ENCODE measurements at regions not wholly inside any gene's neighbourhood (a gene's known extent, or its start where the extent isn't known, plus 50 kb on each side); places are given as distances from the start of the nearest gene placed in this dataset.
"Not testable (repeated sequence)": the region's sequence is repeated elsewhere in the genome, so short reads cannot be mapped to it uniquely, and the experiment has no call there.

DNA sequence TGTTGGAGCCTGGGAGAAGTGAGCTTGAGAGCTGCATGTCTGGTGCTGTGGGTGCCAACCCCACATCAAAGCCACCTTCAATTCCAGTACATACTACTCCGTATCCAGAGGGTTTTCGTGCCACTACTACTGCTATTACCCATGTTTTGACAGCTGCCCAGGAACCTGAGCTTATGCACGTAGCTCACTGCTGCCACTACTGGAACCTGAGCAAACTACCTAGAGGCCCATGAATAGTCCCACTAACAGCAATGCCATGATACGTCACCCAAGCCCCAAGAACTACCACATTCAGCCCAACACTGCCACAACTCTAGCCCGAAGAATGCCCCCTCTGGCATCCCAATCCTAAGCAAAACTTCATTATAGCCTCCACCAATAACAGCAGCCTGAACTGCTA, 215.2 kb upstream of the BCHE start:
- no peaks in the 10 kb centered on the region for H3K9me3 ChIP-seq (ENCODE audit: control insufficient read depth, insufficient read depth, low read length)
- H3K36me3 ChIP-seq (ENCODE audit: insufficient read depth, low read length), result no peaks in the 10 kb centered on the region
- no peaks in the 10 kb centered on the region for H3K4me1 ChIP-seq (ENCODE audit: insufficient read depth, low read length)
- H3K9ac ChIP-seq (ENCODE audit: low read depth, low read length), result no peak overlapping the region

DNA sequence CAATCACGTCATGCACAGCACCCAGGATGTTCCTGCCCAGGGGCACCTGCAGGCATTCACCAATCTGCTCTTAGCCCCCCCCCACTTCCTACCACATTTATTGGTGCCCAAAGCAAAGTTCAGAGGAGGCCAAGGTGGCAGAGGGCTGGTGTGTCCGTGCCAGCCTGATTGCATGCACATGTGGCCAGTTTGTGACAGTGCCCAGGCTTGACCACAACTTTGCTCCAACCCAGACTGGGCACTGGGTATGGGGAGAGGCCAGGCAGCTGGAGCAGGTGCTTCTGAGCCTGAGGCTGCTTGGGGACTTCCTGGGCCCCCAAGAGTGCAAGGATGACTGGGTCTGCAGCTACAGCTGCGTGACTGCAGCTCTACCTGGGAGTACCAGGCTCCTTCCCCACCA, 192.3 kb upstream of the BCHE start:
- Histone ChIP-seq H3K9me3 (ENCODE audit: control insufficient read depth, insufficient read depth, low read length) (no peaks in the 10 kb centered on the region; the same call in 1 of the 2 replicates), H3K9ac (ENCODE audit: low read depth, low read length) (no peak overlapping the region), H3K36me3 (ENCODE audit: insufficient read depth, low read length) (no peaks in the 10 kb centered on the region)

DNA sequence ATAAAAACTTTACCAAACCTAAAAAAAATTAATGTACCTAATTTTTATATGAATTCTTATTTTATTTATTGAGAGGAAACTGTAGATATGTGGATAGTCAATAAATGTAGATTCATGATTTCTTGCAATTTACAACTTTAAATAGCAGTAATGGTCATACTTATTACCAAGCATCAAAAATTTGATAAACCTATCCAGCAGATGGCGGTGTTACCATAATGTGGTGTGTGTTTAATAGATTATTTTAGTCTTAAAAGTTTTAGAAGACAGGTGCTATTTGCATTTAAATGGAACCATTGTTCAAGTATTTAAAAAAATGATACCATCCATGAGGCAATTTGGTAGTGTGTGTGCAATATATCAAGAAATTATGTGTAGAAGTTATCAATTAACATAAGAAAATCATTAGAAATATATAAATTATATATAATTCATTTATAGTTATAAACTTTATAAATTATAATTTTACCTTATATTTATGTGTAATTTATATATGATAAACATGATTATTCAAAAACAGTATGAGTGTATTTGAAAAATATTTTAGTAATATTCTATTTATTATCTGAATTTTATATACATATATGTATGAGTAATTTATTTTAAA, 176.0 kb upstream of the BCHE start:
- H3K9me3 ChIP-seq (ENCODE audit: control insufficient read depth, insufficient read depth, low read length), result no peaks in the 10 kb centered on the region
- H3K4me1 ChIP-seq (ENCODE audit: insufficient read depth, low read length), result no peaks in the 10 kb centered on the region
- H3K9ac ChIP-seq (ENCODE audit: low read depth, low read length), result no peak overlapping the region
- H3K36me3 ChIP-seq (ENCODE audit: insufficient read depth, low read length), result no peaks in the 10 kb centered on the region

More for the DNA sequence above, 192.3 kb upstream of the BCHE start:
- H3K4me1 ChIP-seq (ENCODE audit: insufficient read depth, low read length), result no peaks in the 10 kb centered on the region

DNA sequence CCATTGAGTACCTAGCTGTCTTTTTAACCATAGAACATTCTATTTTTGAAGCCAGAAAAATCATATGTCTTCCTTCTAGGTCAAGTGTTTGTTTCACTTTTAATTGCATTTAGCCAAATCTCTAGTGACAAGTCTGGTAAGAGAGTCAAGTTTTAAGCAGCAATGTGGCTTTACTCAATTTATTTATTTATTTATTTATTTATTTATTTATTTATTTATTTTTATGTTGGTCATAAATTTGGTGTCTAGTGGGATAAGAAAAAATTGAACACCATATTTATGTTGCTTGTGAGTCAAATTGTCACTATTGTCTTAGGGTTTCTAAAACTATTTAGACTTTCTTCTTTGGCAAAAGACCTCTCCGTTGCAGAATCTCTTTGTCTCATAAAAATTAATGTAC, 174.5 kb upstream of the BCHE start:
- H3K9ac ChIP-seq (ENCODE audit: low read depth, low read length), result no peak overlapping the region
- no peaks in the 10 kb centered on the region for H3K9me3 ChIP-seq (ENCODE audit: control insufficient read depth, insufficient read depth, low read length)
- H3K36me3 ChIP-seq (ENCODE audit: insufficient read depth, low read length), result no peaks in the 10 kb centered on the region
- no peaks in the 10 kb centered on the region for H3K4me1 ChIP-seq (ENCODE audit: insufficient read depth, low read length)

DNA sequence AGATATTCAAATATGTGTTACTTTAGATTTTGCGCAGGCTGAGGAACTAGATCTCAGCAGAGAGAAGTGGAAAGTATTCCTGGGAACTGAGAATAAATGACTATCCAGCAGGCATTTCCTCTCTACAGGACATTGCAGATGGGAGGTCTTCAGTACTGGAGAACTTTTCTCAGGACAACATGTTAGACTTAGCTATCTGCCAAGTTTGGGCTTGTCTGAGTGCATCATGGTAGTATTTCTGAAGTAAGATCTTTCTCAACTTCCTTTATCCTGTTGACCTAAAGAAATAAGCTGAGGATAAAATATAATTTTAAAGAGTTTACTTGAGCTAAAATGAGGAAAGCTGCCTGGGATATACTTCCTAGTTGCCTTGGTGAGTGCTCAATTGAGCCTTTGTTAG, 167.9 kb upstream of the BCHE start:
- Histone ChIP-seq H3K9ac (ENCODE audit: low read depth, low read length) (no peak overlapping the region), H3K36me3 (ENCODE audit: insufficient read depth, low read length) (no peaks in the 10 kb centered on the region), H3K4me1 (ENCODE audit: insufficient read depth, low read length) (no peaks in the 10 kb centered on the region), H3K9me3 (ENCODE audit: control insufficient read depth, insufficient read depth, low read length) (no peaks in the 10 kb centered on the region)

DNA sequence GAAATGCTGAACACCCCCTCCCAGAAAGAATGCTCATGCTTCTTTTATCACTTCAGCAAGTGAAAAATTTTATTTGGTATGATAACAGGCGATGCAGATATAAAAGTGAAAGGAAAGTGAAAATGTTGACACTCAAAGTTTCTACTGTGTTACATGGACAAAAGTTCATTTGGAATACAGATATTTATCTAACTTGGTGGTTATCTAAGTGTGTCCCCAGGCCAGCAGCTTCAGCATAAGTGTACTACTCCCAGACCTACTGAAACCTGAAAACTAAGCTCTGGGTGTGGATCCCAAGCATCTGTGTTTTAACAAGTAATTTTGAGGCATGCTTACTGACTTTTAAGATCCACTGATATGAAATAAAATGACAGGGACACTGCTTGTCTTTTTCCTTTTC, 157.1 kb upstream of the BCHE start:
- Histone ChIP-seq H3K4me1 (ENCODE audit: insufficient read depth, low read length) (no peaks in the 10 kb centered on the region), H3K9ac (ENCODE audit: low read depth, low read length) (no peak overlapping the region), H3K36me3 (ENCODE audit: insufficient read depth, low read length) (no peaks in the 10 kb centered on the region), H3K9me3 (ENCODE audit: control insufficient read depth, insufficient read depth, low read length) (no peaks in the 10 kb centered on the region)

DNA sequence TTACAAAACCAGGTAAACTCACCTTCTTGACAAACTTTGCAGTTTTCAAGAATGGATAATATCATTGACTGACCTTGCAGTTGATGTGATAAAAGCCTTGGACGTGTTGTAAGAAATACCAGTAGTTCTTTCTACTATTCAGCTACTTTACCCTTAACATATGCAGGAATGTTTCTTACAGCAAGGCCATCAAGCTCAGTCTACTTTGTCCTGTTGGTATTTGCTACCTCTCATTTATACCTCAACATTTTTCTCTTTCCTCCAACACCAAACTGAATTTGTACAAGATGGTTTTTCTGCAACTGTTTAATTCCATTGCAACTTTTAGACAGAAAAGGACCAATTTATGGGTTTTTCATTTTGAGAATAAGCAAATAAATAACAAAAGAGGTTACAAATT, 147.4 kb upstream of the BCHE start:
- Histone ChIP-seq H3K4me1 (ENCODE audit: insufficient read depth, low read length) (peaks cover 27% of the 10 kb centered on the region), H3K9ac (ENCODE audit: low read depth, low read length) (no peak overlapping the region), H3K36me3 (ENCODE audit: insufficient read depth, low read length) (no peaks in the 10 kb centered on the region), H3K9me3 (ENCODE audit: control insufficient read depth, insufficient read depth, low read length) (no peaks in the 10 kb centered on the region)

DNA sequence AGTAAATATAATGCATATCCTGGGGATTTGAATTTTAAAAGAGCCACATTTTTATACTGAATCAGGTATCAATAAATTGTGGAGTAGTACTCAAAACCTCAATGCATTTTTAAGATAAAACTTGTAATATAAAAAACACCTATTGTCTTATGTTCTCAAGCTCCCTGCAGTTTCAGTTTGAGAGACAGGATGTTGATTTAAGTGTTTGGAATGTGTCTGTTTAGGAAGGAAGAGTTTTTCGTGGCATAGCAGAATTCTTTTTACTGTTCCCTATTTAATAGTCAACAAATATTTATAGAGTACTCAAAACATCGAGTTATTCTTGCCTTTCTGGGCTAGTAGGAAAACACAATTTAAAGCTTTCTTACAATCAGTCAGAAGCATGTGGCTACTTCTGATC, 146.1 kb upstream of the BCHE start:
- no peak overlapping the region for H3K9ac ChIP-seq (ENCODE audit: low read depth, low read length)
- peaks cover 27% of the 10 kb centered on the region for H3K4me1 ChIP-seq (ENCODE audit: insufficient read depth, low read length)
- no peaks in the 10 kb centered on the region for H3K36me3 ChIP-seq (ENCODE audit: insufficient read depth, low read length)
- H3K9me3 ChIP-seq (ENCODE audit: control insufficient read depth, insufficient read depth, low read length), result no peaks in the 10 kb centered on the region

DNA sequence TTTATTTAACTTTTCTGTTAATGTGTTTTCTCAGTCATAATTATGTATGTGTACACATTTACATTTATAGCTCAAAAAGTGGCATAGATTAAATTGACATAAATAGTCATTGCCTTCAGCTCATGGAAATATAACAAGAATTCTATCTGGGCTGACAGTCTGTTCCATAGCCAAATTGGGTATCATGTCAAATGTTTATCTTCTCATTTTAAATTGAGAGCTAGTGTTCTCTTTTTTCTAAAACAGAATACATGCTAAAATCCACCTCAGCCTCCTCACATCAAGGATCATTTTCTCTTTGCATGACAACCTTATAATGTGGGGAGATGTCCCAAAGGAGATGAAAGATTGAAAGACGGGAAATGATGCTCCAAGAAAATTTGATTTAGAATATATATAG, 144.1 kb upstream of the BCHE start:
- H3K4me1 ChIP-seq (ENCODE audit: insufficient read depth, low read length), result peaks cover 27% of the 10 kb centered on the region
- H3K9ac ChIP-seq (ENCODE audit: low read depth, low read length), result no peak overlapping the region
- no peaks in the 10 kb centered on the region for H3K36me3 ChIP-seq (ENCODE audit: insufficient read depth, low read length)
- H3K9me3 ChIP-seq (ENCODE audit: control insufficient read depth, insufficient read depth, low read length), result no peaks in the 10 kb centered on the region

DNA sequence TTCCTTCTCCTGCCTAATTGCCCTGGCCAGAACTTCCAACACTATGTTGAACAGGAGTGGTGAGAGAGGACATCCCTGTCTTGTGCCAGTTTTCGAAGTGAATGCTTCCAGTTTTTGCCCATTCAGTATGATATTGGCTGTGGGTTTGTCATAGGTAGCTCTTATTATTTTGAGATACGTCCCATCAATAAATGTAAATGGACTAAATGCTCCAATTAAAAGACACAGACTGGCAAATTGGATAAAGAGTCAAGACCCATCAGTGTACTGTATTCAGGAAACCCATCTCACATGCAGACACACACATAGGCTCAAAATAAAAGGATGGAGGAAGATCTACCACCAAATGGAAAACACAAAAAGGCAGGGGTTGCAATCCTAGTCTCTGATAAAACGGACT, 123.6 kb upstream of the BCHE start:
- H3K36me3 ChIP-seq (ENCODE audit: insufficient read depth, low read length); H3K9ac ChIP-seq (ENCODE audit: low read depth, low read length); H3K9me3 ChIP-seq (ENCODE audit: control insufficient read depth, insufficient read depth, low read length); H3K4me1 ChIP-seq (ENCODE audit: insufficient read depth, low read length): not testable (repeated sequence)

DNA sequence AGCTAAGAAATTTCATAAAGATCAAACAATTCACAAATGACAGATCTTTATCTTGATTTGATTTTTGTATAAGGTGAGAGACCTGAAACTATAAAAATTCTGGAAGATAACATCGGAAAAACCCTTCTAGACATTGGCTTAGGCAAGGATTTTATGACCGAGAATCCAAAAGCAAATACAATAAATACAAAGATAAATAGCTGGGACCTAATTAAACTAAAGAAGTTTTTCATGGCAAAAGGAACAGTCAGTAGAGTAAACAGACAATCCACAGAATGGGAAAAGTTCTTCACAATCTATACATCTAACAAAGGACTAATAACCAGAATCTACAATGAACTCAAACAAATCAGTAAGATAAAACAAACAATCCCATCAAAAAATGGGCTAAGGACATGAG, 116.9 kb upstream of the BCHE start:
- Histone ChIP-seq H3K9ac (ENCODE audit: low read depth, low read length) (no peak overlapping the region), H3K4me1 (ENCODE audit: insufficient read depth, low read length) (no peaks in the 10 kb centered on the region), H3K9me3 (ENCODE audit: control insufficient read depth, insufficient read depth, low read length) (no peaks in the 10 kb centered on the region), H3K36me3 (ENCODE audit: insufficient read depth, low read length) (no peaks in the 10 kb centered on the region)

DNA sequence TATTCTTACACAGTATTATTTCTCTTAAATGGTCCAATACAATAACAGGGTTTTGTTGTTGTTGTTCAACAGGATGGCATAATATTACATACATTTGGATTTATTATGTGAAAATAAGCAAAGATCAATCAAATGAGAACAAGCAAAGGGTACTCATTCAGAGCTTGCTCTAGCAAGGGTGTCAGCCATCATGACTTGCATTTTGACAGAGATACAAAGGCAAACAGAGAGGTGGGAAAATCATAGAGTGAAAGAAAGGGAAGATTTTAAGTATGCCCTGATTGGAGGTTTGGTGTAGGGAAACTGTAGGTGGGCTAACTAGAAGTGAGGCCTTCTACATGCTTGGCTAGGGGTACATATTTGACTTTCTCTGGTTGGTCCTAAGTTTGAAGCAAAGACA, 109.1 kb upstream of the BCHE start:
- no peaks in the 10 kb centered on the region for H3K9me3 ChIP-seq (ENCODE audit: control insufficient read depth, insufficient read depth, low read length)
- H3K9ac ChIP-seq (ENCODE audit: low read depth, low read length), result no peak overlapping the region
- no peaks in the 10 kb centered on the region for H3K36me3 ChIP-seq (ENCODE audit: insufficient read depth, low read length)
- H3K4me1 ChIP-seq (ENCODE audit: insufficient read depth, low read length), result no peaks in the 10 kb centered on the region

DNA sequence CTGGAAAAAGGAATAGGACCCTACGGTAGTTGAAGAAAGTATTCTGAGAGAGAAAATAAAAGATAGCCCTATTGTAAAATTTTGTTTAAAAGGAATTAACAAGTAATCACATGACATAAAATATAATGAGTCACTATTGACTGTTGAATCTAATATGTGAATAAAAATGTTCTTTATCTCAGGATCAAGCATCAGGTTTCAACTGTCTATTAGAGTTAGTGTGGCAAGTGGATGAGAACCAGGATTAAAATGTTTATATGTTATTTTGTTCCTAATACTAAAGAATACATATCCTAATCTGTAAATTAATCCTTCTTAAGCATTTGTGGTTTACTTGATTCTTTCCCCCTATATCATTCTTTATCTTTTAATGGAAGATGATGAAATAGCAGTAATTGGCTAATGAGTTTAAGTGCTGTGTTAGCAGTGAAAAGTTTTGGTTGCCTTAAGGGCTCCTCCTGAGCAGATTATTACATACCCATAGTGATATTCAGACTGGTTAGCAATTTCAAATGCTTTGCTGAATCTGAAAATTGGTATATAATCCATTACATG, 101.8 kb upstream of the BCHE start:
- Histone ChIP-seq H3K9ac (ENCODE audit: low read depth, low read length) (no peak overlapping the region), H3K36me3 (ENCODE audit: insufficient read depth, low read length) (no peaks in the 10 kb centered on the region), H3K9me3 (ENCODE audit: control insufficient read depth, insufficient read depth, low read length) (no peaks in the 10 kb centered on the region), H3K4me1 (ENCODE audit: insufficient read depth, low read length) (no peaks in the 10 kb centered on the region)

DNA sequence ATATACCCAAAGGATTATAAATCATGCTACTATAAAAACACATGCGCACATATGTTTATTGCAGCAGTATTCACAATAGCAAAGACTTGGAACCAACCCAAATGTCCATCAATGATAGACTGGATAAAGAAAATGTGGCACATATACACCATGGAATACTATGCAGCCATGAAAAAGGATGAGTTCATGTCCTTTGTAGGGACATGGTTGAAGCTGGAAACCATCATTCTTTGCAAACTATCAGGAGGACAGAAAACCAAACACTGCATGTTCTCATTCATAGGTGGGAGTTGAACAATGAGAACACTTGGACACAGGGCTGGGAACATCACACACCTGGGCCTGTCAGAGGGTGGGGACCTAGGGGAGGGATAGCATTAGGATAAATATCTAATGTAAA, 98.9 kb upstream of the BCHE start:
- not testable (repeated sequence) for H3K9ac ChIP-seq (ENCODE audit: low read depth, low read length); H3K4me1 ChIP-seq (ENCODE audit: insufficient read depth, low read length); H3K36me3 ChIP-seq (ENCODE audit: insufficient read depth, low read length)

DNA sequence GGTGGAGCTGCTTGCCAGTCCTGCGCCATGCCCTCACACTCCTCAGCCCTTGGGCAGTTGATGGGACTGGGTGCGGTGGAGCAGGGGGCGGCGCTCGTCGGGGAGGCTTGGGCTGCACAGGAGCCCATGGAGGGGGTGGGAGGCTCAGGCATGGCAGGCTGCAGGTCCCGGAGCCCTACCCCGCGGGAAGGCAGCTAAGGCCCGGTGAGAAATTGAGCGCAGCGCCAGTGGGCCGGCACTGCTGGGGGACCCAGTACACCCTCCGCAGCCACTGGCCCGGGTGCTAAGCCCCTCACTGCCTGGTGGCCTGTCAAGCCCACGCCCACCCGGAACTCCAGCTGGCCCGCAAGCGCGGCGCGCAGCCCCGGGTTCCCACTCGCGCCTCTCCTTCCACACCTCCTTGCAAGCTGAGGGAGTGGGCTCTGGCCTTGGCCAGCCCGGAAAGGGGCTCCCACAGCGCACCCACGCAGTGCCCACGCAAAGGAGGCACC, 87.1 kb upstream of the BCHE start:
- not testable (repeated sequence) for H3K36me3 ChIP-seq (ENCODE audit: insufficient read depth, low read length); H3K9ac ChIP-seq (ENCODE audit: low read depth, low read length); H3K9me3 ChIP-seq (ENCODE audit: control insufficient read depth, insufficient read depth, low read length); H3K4me1 ChIP-seq (ENCODE audit: insufficient read depth, low read length)

More for the DNA sequence above, 98.9 kb upstream of the BCHE start:
- not testable (repeated sequence) for H3K9me3 ChIP-seq (ENCODE audit: control insufficient read depth, insufficient read depth, low read length)

DNA sequence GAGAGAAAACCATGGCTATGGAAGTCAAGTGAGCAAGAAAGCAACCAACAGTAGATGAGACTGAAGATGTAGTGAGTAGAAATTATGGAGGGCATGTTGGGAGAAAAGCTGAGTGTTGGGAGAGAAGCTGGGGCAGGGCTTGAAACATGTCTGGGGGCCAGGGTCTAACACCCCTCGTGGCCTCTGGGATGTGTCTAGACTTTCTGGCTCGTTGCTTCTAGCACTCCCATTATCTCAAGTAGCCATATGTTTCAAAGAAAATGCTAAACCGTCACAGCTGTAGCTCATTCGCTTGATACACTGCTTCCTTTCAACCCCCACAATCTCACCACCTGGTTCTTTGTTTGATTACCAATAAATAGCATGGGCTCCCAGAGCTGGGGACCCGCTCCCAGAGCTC, 83.8 kb upstream of the BCHE start:
- H3K4me1 ChIP-seq (ENCODE audit: insufficient read depth, low read length), result no peaks in the 10 kb centered on the region
- H3K36me3 ChIP-seq (ENCODE audit: insufficient read depth, low read length), result no peaks in the 10 kb centered on the region
- no peak overlapping the region for H3K9ac ChIP-seq (ENCODE audit: low read depth, low read length)
- no peaks in the 10 kb centered on the region for H3K9me3 ChIP-seq (ENCODE audit: control insufficient read depth, insufficient read depth, low read length)

Data from ES-I3 (cell line).